ENCODE measurements at regions not wholly inside any gene's neighbourhood (a gene's known extent, or its start where the extent isn't known, plus 50 kb on each side); places are given as distances from the start of the nearest gene placed in this dataset.

GRCh38 chr6:145119081-145119480, 616.2 kb downstream of the EPM2A start:
- TF ChIP-seq CENPT (CRISPR knock-in tag; IDR thresholded peaks at IDR 0.05; ENCODE audit: low read depth) (no peak), POLR2A (IDR thresholded peaks at IDR 0.05; ENCODE audit: insufficient read depth in 1 of 2, low read depth in 2 of 2, low read length in 2 of 2) (no peak), CTCF (CRISPR knock-in tag; IDR thresholded peaks at IDR 0.05) (no peak), ZNF577 (CRISPR knock-in tag; IDR thresholded peaks at IDR 0.05; ENCODE audit: borderline replicate concordance, low read depth) (no peak), ZNF598 (CRISPR knock-in tag; IDR thresholded peaks at IDR 0.05; ENCODE audit: borderline replicate concordance) (no peak), ZNF737 (CRISPR knock-in tag; IDR thresholded peaks at IDR 0.05; ENCODE audit: borderline replicate concordance) (no peak)

Data from HepG2 (cell line).